ENCODE measurements at regions not wholly inside any gene's neighbourhood (a gene's known extent, or its start where the extent isn't known, plus 50 kb on each side); places are given as distances from the start of the nearest gene placed in this dataset.

DNA sequence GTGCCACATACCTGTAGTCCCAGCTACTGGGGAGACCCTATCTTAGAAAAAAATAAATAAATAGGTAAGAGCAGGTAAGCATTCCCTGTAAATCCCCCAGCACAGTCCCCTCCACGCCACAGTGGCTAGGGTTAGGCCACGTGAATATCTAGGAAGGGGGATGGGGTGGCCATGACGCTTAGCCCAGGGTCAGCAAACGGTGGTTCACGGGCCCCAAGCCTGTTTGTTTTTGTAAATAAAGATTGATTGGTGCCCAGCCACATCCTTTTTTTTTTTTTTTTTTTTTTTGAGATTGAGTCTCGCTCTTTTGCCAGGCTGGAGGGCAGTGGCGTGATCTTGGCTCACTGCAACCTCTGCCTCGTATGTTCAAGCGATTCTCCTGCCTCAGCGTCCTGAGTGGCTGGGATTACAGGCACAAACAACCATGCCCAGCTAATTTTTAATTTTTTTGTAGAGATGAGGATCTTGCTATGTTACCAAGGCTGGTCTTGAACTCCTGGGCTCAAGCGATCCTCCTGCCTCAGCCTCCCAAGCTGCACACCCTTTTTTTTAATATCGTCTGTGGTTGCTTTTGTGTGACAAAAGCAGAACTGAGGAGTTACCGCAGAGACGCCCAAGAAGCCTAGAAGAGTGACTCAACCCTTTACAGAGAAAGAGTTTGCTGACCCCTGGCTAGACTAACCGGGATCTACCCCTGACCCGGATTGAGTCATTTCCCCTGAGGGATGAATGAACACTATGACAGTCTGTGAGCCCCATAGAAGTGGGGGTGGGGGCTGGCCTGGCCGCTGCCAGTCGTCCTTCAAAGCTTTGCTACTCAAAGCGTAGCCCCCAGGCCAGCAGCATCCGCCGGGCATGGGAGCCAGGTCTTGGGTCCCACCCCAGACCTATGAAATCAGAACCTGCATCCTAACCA is 113.7 kb upstream of the NCOR2 start:
- no peaks in the 10 kb centered on the region for H3K36me3 ChIP-seq (ENCODE audit: control insufficient read depth in 2 of 2, insufficient read depth in 2 of 2, low read length in 2 of 2)
- H3K9me3 ChIP-seq (ENCODE audit: control insufficient read depth in 2 of 2, low read length in 2 of 2), result no peaks in the 10 kb centered on the region
- no peak overlapping the region for H3K9ac ChIP-seq (ENCODE audit: low read depth in 1 of 2, low read length in 2 of 2)
- H3K4me1 ChIP-seq (ENCODE audit: control insufficient read depth in 2 of 2, insufficient read depth in 2 of 2, low read length in 2 of 2), result peaks cover 10 to 20% of the 10 kb centered on the region in 2 donors
- H3K4me3 ChIP-seq (ENCODE audit: low read length in 2 of 2), result no peak overlapping the region
- no peaks in the 10 kb centered on the region for H3K27me3 ChIP-seq (ENCODE audit: control insufficient read depth in 2 of 2, insufficient read depth in 2 of 2, low read length in 2 of 2)
- peak overlapping the region; percentile 56 to 66 for H3K27ac ChIP-seq (ENCODE audit: low read depth in 2 of 2, low read length in 2 of 2)

DNA sequence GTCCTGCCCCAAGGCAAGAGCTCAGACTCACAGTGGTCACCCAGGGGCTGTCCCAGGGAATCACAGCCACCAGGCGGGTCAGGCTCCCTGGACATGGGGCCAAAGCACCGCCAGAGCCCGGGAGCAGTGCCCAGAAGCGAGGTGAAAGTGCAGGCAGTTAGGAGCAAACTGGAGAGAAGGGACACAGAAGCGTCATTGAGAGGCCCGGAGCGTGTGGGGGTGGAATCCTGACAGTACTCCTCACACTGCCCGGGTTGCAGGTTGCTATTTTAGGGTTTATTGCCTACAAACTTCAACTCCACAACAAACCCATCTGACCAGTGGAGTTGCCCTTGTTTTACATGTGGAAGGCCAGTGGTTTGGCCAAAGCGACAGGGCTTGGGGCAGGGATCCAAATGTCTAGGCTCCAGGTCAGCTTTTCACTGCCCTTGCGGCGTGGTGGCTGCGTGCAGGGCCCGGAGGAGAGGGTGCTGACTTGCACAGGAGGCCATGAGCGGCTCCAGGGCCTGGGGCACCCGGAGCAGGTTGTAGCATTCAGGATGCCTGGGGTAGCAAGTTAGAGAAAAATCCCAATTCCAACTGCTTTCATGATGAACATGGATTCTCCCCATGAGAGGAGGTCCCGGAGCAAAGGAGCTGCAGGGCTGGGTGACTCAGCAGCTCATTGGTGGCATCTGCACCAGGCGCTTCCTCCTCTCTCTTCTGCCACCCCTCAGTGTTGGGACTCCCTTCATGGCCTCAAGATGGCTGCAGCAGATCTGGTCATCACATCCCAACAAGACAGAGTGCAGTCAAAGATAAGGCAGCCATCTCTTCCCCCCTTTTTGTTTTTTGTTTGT is 112.3 kb upstream of the NCOR2 start:
- no peaks in the 10 kb centered on the region for H3K9me3 ChIP-seq (ENCODE audit: control insufficient read depth in 2 of 2, low read length in 2 of 2)
- peaks cover 10 to 15% of the 10 kb centered on the region in 2 donors for H3K4me1 ChIP-seq (ENCODE audit: control insufficient read depth in 2 of 2, insufficient read depth in 2 of 2, low read length in 2 of 2)
- H3K36me3 ChIP-seq (ENCODE audit: control insufficient read depth in 2 of 2, insufficient read depth in 2 of 2, low read length in 2 of 2), result no peaks in the 10 kb centered on the region
- no peaks in the 10 kb centered on the region for H3K27me3 ChIP-seq (ENCODE audit: control insufficient read depth in 2 of 2, insufficient read depth in 2 of 2, low read length in 2 of 2)
- no peak overlapping the region for H3K9ac ChIP-seq (ENCODE audit: low read depth in 1 of 2, low read length in 2 of 2)
- no peak overlapping the region for H3K27ac ChIP-seq (ENCODE audit: low read depth in 2 of 2, low read length in 2 of 2)
- no peak overlapping the region for H3K4me3 ChIP-seq (ENCODE audit: low read length in 2 of 2)

DNA sequence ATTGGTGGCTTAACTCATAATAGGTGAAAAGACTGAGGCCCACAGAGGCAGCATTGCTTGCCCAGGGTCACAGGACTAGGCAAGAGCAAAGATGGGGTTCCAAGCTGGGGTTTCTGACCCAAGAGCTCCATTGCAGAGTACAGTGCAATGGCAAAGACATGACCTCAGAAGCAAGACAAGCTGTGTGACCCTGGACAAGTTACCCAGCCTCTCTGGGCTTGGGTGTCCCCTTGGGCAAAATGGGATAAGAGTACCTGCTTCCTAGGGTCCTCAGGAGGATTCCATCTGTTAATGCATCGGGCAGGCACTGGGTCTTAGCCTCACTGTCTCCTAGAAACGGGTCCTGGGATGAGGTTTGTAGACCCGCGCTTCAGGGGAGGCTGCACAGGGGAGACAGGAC is 111.6 kb upstream of the NCOR2 start:
- no peak overlapping the region for H3K9ac ChIP-seq (ENCODE audit: low read depth in 1 of 2, low read length in 2 of 2)
- no peak overlapping the region for H3K27ac ChIP-seq (ENCODE audit: low read depth in 2 of 2, low read length in 2 of 2)
- H3K4me1 ChIP-seq (ENCODE audit: control insufficient read depth in 2 of 2, insufficient read depth in 2 of 2, low read length in 2 of 2), result peaks cover 11 to 12% of the 10 kb centered on the region in 2 donors

DNA sequence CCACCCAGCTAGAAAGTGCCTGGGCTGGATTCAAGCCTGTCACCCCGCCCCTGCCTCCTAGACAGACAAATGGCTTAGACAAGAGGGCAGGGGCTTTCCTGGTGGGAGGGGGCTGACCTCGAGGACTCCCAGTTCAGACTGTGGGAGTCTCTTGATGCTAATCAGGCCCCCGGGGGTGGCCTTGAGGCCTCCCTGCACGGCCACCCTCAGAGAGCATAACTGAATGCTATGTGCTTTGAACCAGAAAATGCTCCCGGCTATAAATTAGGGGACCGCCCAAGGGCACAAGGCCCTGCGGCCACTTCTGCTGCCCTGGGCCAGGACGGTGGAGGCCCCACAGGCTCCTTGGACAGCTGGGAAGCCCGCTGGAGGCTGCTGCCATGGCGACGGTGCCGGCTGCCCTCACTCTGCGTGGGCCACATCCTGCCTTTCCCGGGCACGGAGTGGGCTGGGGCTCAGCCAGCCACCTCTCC is 111.0 kb upstream of the NCOR2 start:
- no peak overlapping the region for H3K27ac ChIP-seq (ENCODE audit: low read depth in 2 of 2, low read length in 2 of 2)
- H3K4me1 ChIP-seq (ENCODE audit: control insufficient read depth in 2 of 2, insufficient read depth in 2 of 2, low read length in 2 of 2), result peaks cover 11 to 12% of the 10 kb centered on the region in 2 donors
- H3K27me3 ChIP-seq (ENCODE audit: control insufficient read depth in 2 of 2, insufficient read depth in 2 of 2, low read length in 2 of 2), result no peaks in the 10 kb centered on the region
- H3K4me3 ChIP-seq (ENCODE audit: low read length in 2 of 2), result no peak overlapping the region
- H3K9ac ChIP-seq (ENCODE audit: low read depth in 1 of 2, low read length in 2 of 2), result no peak overlapping the region
- H3K9me3 ChIP-seq (ENCODE audit: control insufficient read depth in 2 of 2, low read length in 2 of 2), result no peaks in the 10 kb centered on the region
- no peaks in the 10 kb centered on the region for H3K36me3 ChIP-seq (ENCODE audit: control insufficient read depth in 2 of 2, insufficient read depth in 2 of 2, low read length in 2 of 2)

More for the DNA sequence above, 111.6 kb upstream of the NCOR2 start:
- no peak overlapping the region for H3K4me3 ChIP-seq (ENCODE audit: low read length in 2 of 2)
- H3K9me3 ChIP-seq (ENCODE audit: control insufficient read depth in 2 of 2, low read length in 2 of 2), result no peaks in the 10 kb centered on the region
- no peaks in the 10 kb centered on the region for H3K27me3 ChIP-seq (ENCODE audit: control insufficient read depth in 2 of 2, insufficient read depth in 2 of 2, low read length in 2 of 2)
- H3K36me3 ChIP-seq (ENCODE audit: control insufficient read depth in 2 of 2, insufficient read depth in 2 of 2, low read length in 2 of 2), result no peaks in the 10 kb centered on the region

DNA sequence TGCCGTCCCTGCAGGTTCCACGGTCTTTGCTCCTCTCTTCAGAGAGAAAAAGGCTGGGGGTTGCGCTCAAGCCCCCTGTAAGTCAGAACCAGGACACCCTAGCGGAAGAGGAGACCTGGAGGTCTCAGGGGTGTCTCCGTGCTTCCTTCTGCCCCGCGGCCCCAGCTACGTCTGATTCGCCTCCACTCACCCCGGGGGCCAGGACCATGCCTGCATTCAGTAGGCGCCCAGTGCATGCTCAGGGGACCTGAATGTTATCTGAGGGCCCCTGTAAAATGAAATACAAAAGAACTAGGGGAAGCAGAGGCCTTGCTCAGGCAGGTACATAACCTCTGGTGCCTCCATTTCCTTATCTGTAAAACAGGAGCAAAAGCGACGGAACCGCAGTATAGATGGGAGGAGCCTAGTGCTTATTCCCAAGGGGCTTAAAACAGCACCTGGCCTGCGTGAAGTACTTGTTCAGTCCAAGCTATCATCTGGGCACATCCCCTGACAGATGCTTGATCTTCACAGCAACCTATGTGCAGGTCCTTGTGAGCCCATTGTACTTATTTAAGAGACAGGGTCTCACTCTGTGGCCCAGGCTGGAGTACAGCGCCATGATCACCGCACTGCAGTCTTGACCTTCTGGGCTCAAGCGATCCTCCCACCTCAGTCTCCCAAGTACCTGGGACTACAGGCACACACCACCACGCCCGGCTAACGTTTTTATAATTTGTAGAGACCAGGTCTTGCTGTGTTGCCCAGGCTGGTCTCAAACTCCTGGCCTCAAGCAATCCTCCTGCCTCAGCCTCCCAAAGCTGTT is 110.3 kb upstream of the NCOR2 start:
- Histone ChIP-seq H3K27me3 (ENCODE audit: control insufficient read depth in 2 of 2, insufficient read depth in 2 of 2, low read length in 2 of 2) (no peaks in the 10 kb centered on the region), H3K4me1 (ENCODE audit: control insufficient read depth in 2 of 2, insufficient read depth in 2 of 2, low read length in 2 of 2) (peaks cover 11 to 12% of the 10 kb centered on the region in 2 donors), H3K36me3 (ENCODE audit: control insufficient read depth in 2 of 2, insufficient read depth in 2 of 2, low read length in 2 of 2) (no peaks in the 10 kb centered on the region), H3K4me3 (ENCODE audit: low read length in 2 of 2) (no peak overlapping the region), H3K27ac (ENCODE audit: low read depth in 2 of 2, low read length in 2 of 2) (no peak overlapping the region), H3K9ac (ENCODE audit: low read depth in 1 of 2, low read length in 2 of 2) (no peak overlapping the region), H3K9me3 (ENCODE audit: control insufficient read depth in 2 of 2, low read length in 2 of 2) (no peaks in the 10 kb centered on the region)

DNA sequence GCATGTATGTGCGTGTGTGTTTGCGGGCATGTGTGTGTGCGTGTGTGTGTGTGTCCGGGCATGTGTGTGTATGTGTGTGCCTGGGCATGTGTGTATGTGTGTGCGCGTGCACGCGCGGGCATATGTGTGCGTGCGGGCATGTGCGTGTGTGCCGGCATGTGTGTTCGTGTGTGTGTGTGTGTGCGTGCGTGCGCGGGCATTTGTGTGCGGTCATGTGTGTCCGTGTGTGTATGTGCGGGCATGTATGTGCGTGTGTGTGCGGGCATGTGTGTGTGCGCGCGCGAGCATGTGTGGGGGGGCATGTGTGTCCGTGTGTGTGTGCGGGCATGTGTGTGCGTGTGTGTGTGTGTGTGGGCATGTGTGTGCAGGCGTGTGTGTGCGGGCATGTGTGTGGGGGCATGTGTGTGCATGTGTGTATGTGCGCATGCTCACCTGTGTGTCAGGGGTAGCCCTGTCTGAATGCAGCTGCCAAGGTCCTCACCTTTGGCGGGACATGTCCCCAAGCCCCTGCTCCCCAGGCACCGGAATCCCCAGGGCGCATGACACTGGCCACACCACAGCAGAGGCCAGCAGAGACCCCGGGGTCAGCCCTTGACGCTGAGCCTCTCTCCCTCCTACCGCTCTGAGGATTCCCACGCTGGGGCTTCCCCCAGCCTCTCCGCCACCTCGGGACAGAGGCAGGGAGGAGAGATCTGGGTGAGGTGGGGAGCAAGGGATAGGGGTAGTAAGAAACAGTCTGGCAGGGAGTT is 109.5 kb upstream of the NCOR2 start:
- no peaks in the 10 kb centered on the region for H3K36me3 ChIP-seq (ENCODE audit: control insufficient read depth in 2 of 2, insufficient read depth in 2 of 2, low read length in 2 of 2)
- H3K4me3 ChIP-seq (ENCODE audit: low read length in 2 of 2), result no peak overlapping the region
- peaks cover 5 to 10% of the 10 kb centered on the region in 2 donors for H3K4me1 ChIP-seq (ENCODE audit: control insufficient read depth in 2 of 2, insufficient read depth in 2 of 2, low read length in 2 of 2)
- H3K9ac ChIP-seq (ENCODE audit: low read depth in 1 of 2, low read length in 2 of 2), result no peak overlapping the region
- H3K27me3 ChIP-seq (ENCODE audit: control insufficient read depth in 2 of 2, insufficient read depth in 2 of 2, low read length in 2 of 2), result no peaks in the 10 kb centered on the region
- peak overlapping the region; percentile 3 to 30 for H3K27ac ChIP-seq (ENCODE audit: low read depth in 2 of 2, low read length in 2 of 2)
- no peaks in the 10 kb centered on the region for H3K9me3 ChIP-seq (ENCODE audit: control insufficient read depth in 2 of 2, low read length in 2 of 2)

DNA sequence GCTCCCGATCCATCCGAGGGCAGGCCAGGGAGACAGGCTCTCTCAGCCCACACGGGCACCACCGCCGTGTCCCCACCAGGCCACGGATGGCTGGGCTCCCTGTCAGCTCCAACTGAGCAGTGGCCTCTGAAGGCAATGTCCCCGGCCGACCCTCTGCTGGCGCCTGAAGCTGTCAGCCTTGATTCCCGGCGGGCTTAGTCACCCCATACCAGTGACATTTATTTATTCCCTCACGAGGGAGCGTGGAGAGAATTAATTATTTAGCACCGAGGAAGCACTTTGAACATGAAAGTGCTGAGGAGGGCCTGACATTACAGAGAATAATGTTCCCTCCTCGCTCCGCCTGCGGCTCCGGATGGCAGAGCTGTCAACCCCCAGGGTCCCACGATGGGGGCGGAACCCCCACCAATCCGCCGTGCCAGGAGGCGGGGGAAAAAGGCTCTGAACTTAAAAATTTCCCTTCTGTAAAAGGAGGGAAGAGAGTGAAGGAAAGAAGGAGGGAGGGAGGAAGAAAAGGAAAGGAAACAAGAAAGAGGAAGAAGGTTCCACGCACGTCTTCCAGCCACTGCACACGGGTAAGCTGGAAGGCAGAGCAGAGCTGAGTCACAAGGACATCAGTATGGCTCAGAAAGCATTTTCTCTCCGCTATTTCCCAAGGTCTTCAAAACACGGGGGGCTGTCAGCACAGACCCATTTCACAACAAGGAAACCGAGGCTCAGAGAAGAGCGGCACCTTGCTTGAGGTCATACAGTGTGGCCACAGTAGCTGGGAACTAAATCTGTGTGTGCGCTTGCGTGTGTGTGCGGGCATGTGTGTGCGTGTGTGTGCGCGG is 108.7 kb upstream of the NCOR2 start:
- H3K9me3 ChIP-seq (ENCODE audit: control insufficient read depth in 2 of 2, low read length in 2 of 2), result no peaks in the 10 kb centered on the region
- H3K27me3 ChIP-seq (ENCODE audit: control insufficient read depth in 2 of 2, insufficient read depth in 2 of 2, low read length in 2 of 2), result no peaks in the 10 kb centered on the region
- peak overlapping the region; percentile 3 to 30 for H3K27ac ChIP-seq (ENCODE audit: low read depth in 2 of 2, low read length in 2 of 2)
- no peak overlapping the region for H3K9ac ChIP-seq (ENCODE audit: low read depth in 1 of 2, low read length in 2 of 2)
- H3K4me3 ChIP-seq (ENCODE audit: low read length in 2 of 2), result no peak overlapping the region
- no peaks in the 10 kb centered on the region for H3K36me3 ChIP-seq (ENCODE audit: control insufficient read depth in 2 of 2, insufficient read depth in 2 of 2, low read length in 2 of 2)
- H3K4me1 ChIP-seq (ENCODE audit: control insufficient read depth in 2 of 2, insufficient read depth in 2 of 2, low read length in 2 of 2), result peaks cover 3 to 7% of the 10 kb centered on the region in 2 donors

DNA sequence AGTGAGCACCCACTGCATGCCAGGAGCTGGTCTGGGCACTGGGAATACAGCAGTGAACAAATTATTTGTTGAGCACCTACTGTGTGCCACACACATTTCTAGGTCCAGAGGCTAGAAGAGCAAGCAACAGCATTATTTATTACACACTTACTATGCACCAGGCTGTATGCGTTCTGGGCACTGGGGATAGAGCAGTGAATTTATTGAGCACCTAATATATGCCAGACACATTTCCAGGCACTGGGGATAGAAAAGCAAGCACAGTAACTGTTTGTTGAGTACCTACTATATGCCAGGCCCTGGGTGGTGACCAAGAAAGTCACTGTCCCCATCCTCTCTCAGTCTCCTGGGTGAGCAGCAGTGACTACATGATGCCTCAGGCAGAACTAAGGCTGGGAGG is 107.5 kb upstream of the NCOR2 start:
- Histone ChIP-seq H3K4me1 (ENCODE audit: control insufficient read depth in 2 of 2, insufficient read depth in 2 of 2, low read length in 2 of 2) (peaks cover 3 to 7% of the 10 kb centered on the region in 2 donors), H3K9ac (ENCODE audit: low read depth in 1 of 2, low read length in 2 of 2) (no peak overlapping the region), H3K36me3 (ENCODE audit: control insufficient read depth in 2 of 2, insufficient read depth in 2 of 2, low read length in 2 of 2) (no peaks in the 10 kb centered on the region), H3K27ac (ENCODE audit: low read depth in 2 of 2, low read length in 2 of 2) (no peak overlapping the region), H3K9me3 (ENCODE audit: control insufficient read depth in 2 of 2, low read length in 2 of 2) (no peaks in the 10 kb centered on the region), H3K4me3 (ENCODE audit: low read length in 2 of 2) (no peak overlapping the region), H3K27me3 (ENCODE audit: control insufficient read depth in 2 of 2, insufficient read depth in 2 of 2, low read length in 2 of 2) (no peaks in the 10 kb centered on the region)
